ENCODE measurements at regions not wholly inside any gene's neighbourhood (a gene's known extent, or its start where the extent isn't known, plus 50 kb on each side); places are given as distances from the start of the nearest gene placed in this dataset.

- POLR2A ChIA-PET = interaction anchor here (0.6 kb wide), 2 partner anchors 97 to 131 kb away, joined by 3 to 10 read pairs; no protein-coding TSS in a partner anchor
- TF ChIP-seq POLR2AphosphoS5 (IDR thresholded peaks at IDR 0.05; ENCODE audit: low read depth, low read length) = no peak
- TF ChIP-seq, protein P1, sequence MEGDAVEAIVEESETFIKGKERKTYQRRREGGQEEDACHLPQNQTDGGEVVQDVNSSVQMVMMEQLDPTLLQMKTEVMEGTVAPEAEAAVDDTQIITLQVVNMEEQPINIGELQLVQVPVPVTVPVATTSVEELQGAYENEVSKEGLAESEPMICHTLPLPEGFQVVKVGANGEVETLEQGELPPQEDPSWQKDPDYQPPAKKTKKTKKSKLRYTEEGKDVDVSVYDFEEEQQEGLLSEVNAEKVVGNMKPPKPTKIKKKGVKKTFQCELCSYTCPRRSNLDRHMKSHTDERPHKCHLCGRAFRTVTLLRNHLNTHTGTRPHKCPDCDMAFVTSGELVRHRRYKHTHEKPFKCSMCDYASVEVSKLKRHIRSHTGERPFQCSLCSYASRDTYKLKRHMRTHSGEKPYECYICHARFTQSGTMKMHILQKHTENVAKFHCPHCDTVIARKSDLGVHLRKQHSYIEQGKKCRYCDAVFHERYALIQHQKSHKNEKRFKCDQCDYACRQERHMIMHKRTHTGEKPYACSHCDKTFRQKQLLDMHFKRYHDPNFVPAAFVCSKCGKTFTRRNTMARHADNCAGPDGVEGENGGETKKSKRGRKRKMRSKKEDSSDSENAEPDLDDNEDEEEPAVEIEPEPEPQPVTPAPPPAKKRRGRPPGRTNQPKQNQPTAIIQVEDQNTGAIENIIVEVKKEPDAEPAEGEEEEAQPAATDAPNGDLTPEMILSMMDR (IDR thresholded peaks at IDR 0.05) = no peak
- no peak for TF ChIP-seq SIN3A (IDR thresholded peaks at IDR 0.05; ENCODE audit: borderline replicate concordance, insufficient read depth, low read depth, low read length)
- no peak for TF ChIP-seq TCF7L2 (IDR thresholded peaks at IDR 0.05; ENCODE audit: low read depth, low read length)
- TF ChIP-seq, protein P2, sequence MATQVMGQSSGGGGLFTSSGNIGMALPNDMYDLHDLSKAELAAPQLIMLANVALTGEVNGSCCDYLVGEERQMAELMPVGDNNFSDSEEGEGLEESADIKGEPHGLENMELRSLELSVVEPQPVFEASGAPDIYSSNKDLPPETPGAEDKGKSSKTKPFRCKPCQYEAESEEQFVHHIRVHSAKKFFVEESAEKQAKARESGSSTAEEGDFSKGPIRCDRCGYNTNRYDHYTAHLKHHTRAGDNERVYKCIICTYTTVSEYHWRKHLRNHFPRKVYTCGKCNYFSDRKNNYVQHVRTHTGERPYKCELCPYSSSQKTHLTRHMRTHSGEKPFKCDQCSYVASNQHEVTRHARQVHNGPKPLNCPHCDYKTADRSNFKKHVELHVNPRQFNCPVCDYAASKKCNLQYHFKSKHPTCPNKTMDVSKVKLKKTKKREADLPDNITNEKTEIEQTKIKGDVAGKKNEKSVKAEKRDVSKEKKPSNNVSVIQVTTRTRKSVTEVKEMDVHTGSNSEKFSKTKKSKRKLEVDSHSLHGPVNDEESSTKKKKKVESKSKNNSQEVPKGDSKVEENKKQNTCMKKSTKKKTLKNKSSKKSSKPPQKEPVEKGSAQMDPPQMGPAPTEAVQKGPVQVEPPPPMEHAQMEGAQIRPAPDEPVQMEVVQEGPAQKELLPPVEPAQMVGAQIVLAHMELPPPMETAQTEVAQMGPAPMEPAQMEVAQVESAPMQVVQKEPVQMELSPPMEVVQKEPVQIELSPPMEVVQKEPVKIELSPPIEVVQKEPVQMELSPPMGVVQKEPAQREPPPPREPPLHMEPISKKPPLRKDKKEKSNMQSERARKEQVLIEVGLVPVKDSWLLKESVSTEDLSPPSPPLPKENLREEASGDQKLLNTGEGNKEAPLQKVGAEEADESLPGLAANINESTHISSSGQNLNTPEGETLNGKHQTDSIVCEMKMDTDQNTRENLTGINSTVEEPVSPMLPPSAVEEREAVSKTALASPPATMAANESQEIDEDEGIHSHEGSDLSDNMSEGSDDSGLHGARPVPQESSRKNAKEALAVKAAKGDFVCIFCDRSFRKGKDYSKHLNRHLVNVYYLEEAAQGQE (IDR thresholded peaks at IDR 0.05; ENCODE audit: insufficient read depth in 1 of 2, low read depth in 2 of 2, low read length in 1 of 2) = no peak
- H3K9me3 ChIP-seq (ENCODE audit: control insufficient read depth, insufficient read depth, low read depth, low read length) = no peaks in the 10 kb centered on the region
- H3K27ac ChIP-seq (ENCODE audit: low read length) = no peak overlapping the region
- DNase-seq (ENCODE audit: low read depth, low spot score) (no peak), ATAC-seq (no peak)
- in situ Hi-C loops (cut with HindIII; ENCODE audit: low pct_unique_long_range_greater_than_20kb, low sequenced_read_pairs) = no loop called here
- BruUV-seq (replicated peaks) = no TSS peak
- no peaks in the 10 kb centered on the region for H3K4me1 ChIP-seq (ENCODE audit: control insufficient read depth, insufficient read depth, low read length)
- H3K36me3 ChIP-seq (ENCODE audit: control insufficient read depth, insufficient read depth, low read length) = no peaks in the 10 kb centered on the region
- intact Hi-C loops (cut with micrococcal nuclease; ENCODE audit: unreplicated experiment) = no loop called here
- H3K4me3 ChIP-seq (ENCODE audit: low read depth in 2 of 2, low read length in 2 of 2) = no peak overlapping the region
- CTCF ChIA-PET = no interaction called here
- no peaks in the 10 kb centered on the region for H3K27me3 ChIP-seq (ENCODE audit: control insufficient read depth, insufficient read depth, low read length)
Observed at GRCh38 chr14:37720131-37720530, 124.7 kb downstream of the TTC6 start.

DNA sequence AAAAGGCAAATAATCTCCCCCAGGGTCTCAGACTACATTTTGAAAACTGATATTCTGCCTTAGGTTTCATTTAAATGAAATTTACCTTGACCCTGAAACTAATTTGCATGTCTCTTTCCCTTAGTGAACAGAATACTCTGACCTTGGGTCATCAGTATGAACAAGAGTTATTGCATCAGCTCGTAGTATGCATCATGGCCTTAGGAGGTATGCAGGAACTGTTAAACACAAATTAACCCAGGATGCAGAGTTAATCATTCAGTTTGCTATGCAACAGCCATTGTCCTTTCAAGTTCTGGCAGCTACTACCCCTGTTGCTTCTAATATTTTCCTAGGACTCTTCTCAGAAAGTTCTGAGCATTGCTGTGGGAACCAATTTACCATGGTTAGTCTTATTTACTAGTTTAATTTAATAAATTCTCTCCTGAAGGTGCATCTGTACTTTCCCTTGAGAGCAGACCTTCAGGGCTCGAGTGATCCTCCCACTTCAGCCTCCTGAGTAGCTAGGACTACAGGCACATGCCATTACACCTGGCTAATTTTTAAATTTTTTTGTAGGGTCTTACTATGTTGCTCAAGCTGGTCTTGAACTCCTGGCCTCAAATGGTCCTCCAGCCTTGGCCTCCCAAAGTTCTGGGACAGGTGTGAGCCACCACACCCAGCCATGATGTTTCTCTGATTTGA is 126.7 kb downstream of the TTC6 start:
- no peaks in the 10 kb centered on the region for H3K4me1 ChIP-seq (ENCODE audit: control insufficient read depth, insufficient read depth, low read length)
- CTCF ChIA-PET = no interaction called here
- H3K9me3 ChIP-seq (ENCODE audit: control insufficient read depth, insufficient read depth, low read depth, low read length) = no peaks in the 10 kb centered on the region
- H3K27ac ChIP-seq (ENCODE audit: low read length) = no peak overlapping the region
- no peaks in the 10 kb centered on the region for H3K36me3 ChIP-seq (ENCODE audit: control insufficient read depth, insufficient read depth, low read length)
- no peak overlapping the region for H3K4me3 ChIP-seq (ENCODE audit: low read depth in 2 of 2, low read length in 2 of 2)
- no peak for DNase-seq (ENCODE audit: low read depth, low spot score)
- no peak for ATAC-seq
- POLR2A ChIA-PET = no interaction called here
- H3K27me3 ChIP-seq (ENCODE audit: control insufficient read depth, insufficient read depth, low read length) = no peaks in the 10 kb centered on the region
- intact Hi-C loops (cut with micrococcal nuclease; ENCODE audit: unreplicated experiment) (no loop called here), in situ Hi-C loops (cut with HindIII; ENCODE audit: low pct_unique_long_range_greater_than_20kb, low sequenced_read_pairs) (no loop called here)
- no peak for TF ChIP-seq POLR2AphosphoS5 (IDR thresholded peaks at IDR 0.05; ENCODE audit: low read depth, low read length)
- no peak for TF ChIP-seq SIN3A (IDR thresholded peaks at IDR 0.05; ENCODE audit: borderline replicate concordance, insufficient read depth, low read depth, low read length)
- TF ChIP-seq, protein P1 (IDR thresholded peaks at IDR 0.05) = no peak
- TF ChIP-seq TCF7L2 (IDR thresholded peaks at IDR 0.05; ENCODE audit: low read depth, low read length) = no peak
- no TSS peak for BruUV-seq (replicated peaks)
